Mammary epithelial cell (primary cell): ENCODE measurements at regions not wholly inside any gene's neighbourhood (a gene's known extent, or its start where the extent isn't known, plus 50 kb on each side); places are given as distances from the start of the nearest gene placed in this dataset.

Experiments
- EZH2 ChIP-seq: IDR thresholded peaks from 2 replicates; pipeline ENCODE4 v1.6.1; 2012; ENCODE audit warnings: low read length, inconsistent platforms, borderline replicate concordance
- TF ChIP-seq, protein P1 (sequence below), 2 donors: IDR thresholded peaks in 1 of 2; conservative IDR thresholded peaks in 1 of 2; 2 replicates each; pipeline ENCODE4 v1.5.1; 2011 to 2012; ENCODE audit warnings: inconsistent platforms in 2 of 2, low read length in 2 of 2, mild to moderate bottlenecking in 2 of 2, control low read depth in 1 of 2, low read depth in 1 of 2; ENCODE audit not compliant: insufficient read depth in 1 of 2; ENCODE audit errors: extremely low read depth in 1 of 2

DNA sequence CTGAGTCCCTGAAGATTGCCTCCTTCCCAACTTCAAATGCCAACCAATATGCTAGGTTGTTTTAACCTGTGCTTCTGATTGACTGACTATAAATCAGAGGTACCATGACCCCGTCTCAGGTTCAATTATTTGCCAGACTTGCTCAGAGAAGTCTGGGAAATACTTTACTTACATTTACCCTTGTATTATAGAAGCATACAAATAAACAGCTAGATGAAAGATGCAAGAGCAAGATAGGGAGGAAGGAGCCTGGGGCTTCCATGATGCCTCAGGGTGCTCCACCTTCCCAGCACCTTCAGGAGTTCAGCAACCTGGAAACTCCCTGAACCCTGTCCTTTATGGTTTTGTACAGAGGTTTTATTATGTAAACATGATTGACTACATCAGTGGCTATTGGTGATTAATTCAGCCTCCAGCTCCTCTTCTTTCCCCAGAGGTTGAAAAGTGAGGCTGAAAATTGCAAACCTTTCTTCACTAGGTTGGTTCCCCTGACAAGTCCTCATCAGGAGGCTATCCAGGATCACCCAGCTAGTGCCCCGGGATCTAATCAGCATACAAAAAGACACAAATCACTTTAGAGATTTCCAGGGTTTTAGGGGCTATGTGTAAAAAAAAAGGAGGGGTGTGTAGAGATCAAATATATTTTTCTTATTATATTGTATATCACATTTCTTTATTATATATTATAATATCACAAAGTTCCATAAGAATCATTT is 547.7 kb downstream of the EPM2A start:
- no peak for TF ChIP-seq EZH2
- TF ChIP-seq, protein P1, sequence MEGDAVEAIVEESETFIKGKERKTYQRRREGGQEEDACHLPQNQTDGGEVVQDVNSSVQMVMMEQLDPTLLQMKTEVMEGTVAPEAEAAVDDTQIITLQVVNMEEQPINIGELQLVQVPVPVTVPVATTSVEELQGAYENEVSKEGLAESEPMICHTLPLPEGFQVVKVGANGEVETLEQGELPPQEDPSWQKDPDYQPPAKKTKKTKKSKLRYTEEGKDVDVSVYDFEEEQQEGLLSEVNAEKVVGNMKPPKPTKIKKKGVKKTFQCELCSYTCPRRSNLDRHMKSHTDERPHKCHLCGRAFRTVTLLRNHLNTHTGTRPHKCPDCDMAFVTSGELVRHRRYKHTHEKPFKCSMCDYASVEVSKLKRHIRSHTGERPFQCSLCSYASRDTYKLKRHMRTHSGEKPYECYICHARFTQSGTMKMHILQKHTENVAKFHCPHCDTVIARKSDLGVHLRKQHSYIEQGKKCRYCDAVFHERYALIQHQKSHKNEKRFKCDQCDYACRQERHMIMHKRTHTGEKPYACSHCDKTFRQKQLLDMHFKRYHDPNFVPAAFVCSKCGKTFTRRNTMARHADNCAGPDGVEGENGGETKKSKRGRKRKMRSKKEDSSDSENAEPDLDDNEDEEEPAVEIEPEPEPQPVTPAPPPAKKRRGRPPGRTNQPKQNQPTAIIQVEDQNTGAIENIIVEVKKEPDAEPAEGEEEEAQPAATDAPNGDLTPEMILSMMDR (conservative IDR thresholded peaks at IDR 0.05 in 1 of 2, IDR thresholded peaks at IDR 0.05 in 1 of 2; ENCODE audit: extremely low read depth in 1 of 2, insufficient read depth in 1 of 2, low read depth in 1 of 2, low read length in 2 of 2) = no peak
